ENCODE measurements at regions not wholly inside any gene's neighbourhood (a gene's known extent, or its start where the extent isn't known, plus 50 kb on each side); places are given as distances from the start of the nearest gene placed in this dataset.

- no peaks in the 10 kb centered on the region for H3K9me3 Mint-ChIP-seq
- no peak overlapping the region for H3K4me3 Mint-ChIP-seq
- H3K27ac Mint-ChIP-seq = no peak overlapping the region
- H3K27me3 Mint-ChIP-seq = no peaks in the 10 kb centered on the region
- no peaks in the 10 kb centered on the region for H3K4me1 Mint-ChIP-seq
- DNase-seq (no peak), ATAC-seq (replicated peaks) (no peak)
- H3K36me3 Mint-ChIP-seq = no peaks in the 10 kb centered on the region
These were observed 615.5 kb upstream of the KLHL1 start for GRCh38 chr13:70723732-70724131.

DNA sequence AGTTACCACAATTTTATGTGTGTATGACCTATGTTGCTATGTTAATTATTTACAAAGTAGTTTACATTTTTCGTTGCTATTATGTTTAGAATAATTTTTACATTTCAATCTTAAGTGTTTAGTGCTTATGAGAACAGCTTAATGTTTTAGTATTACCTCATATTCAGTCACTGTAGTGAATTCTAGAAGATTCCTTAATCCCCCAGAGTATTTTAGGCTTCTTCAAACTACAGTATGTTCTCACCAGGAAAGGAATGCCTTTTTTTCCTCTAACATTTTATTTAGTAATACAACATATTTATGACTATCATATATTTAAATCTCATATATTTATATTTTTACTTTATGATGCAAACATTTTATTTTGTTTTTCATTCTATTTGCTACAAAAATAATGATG, 612.1 kb upstream of the KLHL1 start:
- Mint-ChIP-seq H3K27me3 (no peaks in the 10 kb centered on the region), H3K36me3 (no peaks in the 10 kb centered on the region), H3K27ac (no peak overlapping the region), H3K9me3 (no peaks in the 10 kb centered on the region), H3K4me1 (no peaks in the 10 kb centered on the region), H3K4me3 (no peak overlapping the region)
- no peak for DNase-seq
- no peak for ATAC-seq (replicated peaks)

DNA sequence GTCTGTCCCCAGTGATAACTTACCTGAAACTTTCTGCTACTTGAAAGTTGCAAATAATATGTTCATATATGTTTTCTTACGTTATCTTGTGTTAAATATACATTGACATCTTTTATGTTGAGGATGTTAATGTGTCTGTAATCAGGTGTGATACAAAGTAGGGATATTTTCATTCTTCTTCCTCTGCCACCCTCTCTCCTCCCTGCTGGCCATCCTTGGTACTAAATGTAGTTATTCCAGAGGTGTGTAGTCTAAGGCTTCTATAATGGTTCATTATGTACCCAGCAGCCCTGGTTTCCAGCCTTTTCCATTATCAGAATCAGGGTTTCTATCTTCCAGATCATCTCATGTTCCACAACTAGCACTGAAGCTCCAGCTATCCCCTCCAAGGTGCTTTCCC, 606.7 kb upstream of the KLHL1 start:
- Mint-ChIP-seq H3K27me3 (no peaks in the 10 kb centered on the region), H3K4me3 (no peak overlapping the region), H3K4me1 (no peaks in the 10 kb centered on the region), H3K27ac (no peak overlapping the region), H3K9me3 (peaks cover 0 to 6% of the 10 kb centered on the region in 2 donors), H3K36me3 (peaks cover 0 to 2% of the 10 kb centered on the region in 2 donors)
- no peak for ATAC-seq (replicated peaks)
- DNase-seq = no peak

- DNase-seq (no peak), ATAC-seq (replicated peaks) (no peak)
- Mint-ChIP-seq H3K36me3 (peaks cover 0 to 2% of the 10 kb centered on the region in 2 donors), H3K4me1 (no peaks in the 10 kb centered on the region), H3K9me3 (peaks cover 3 to 11% of the 10 kb centered on the region in 2 donors), H3K4me3 (no peak overlapping the region), H3K27ac (no peak overlapping the region), H3K27me3 (no peaks in the 10 kb centered on the region)
These were observed 600.5 kb upstream of the KLHL1 start for GRCh38 chr13:70708775-70709174.

GRCh38 chr13:70703755-70704154, 595.5 kb upstream of the KLHL1 start:
- Mint-ChIP-seq H3K27ac (no peak overlapping the region), H3K4me1 (no peaks in the 10 kb centered on the region), H3K27me3 (no peaks in the 10 kb centered on the region), H3K9me3 (peaks cover 3 to 5% of the 10 kb centered on the region in 2 donors), H3K36me3 (no peaks in the 10 kb centered on the region), H3K4me3 (no peak overlapping the region)
- DNase-seq = no peak
- ATAC-seq (replicated peaks) = no peak

- Mint-ChIP-seq H3K4me1 (no peaks in the 10 kb centered on the region), H3K4me3 (no peak overlapping the region), H3K36me3 (no peaks in the 10 kb centered on the region), H3K9me3 (peaks cover 2 to 10% of the 10 kb centered on the region in 2 donors), H3K27me3 (no peaks in the 10 kb centered on the region), H3K27ac (no peak overlapping the region)
- no peak for ATAC-seq (replicated peaks)
- DNase-seq = no peak
These were observed 586.9 kb upstream of the KLHL1 start for GRCh38 chr13:70694996-70695715.

GRCh38 chr13:70668983-70669382, 560.7 kb upstream of the KLHL1 start:
- Mint-ChIP-seq H3K36me3 (no peaks in the 10 kb centered on the region), H3K4me3 (no peak overlapping the region), H3K27ac (no peak overlapping the region), H3K4me1 (no peaks in the 10 kb centered on the region), H3K9me3 (no peaks in the 10 kb centered on the region), H3K27me3 (no peaks in the 10 kb centered on the region)
- no peak for ATAC-seq (replicated peaks)
- no peak for DNase-seq

- DNase-seq (no peak), ATAC-seq (replicated peaks) (peak in 1 of 2 donors; percentile 7)
- Mint-ChIP-seq H3K9me3 (no peaks in the 10 kb centered on the region), H3K27me3 (no peaks in the 10 kb centered on the region), H3K4me3 (no peak overlapping the region), H3K4me1 (no peaks in the 10 kb centered on the region), H3K36me3 (no peaks in the 10 kb centered on the region), H3K27ac (no peak overlapping the region)
These were observed 560.0 kb upstream of the KLHL1 start for GRCh38 chr13:70668293-70668692.

DNA sequence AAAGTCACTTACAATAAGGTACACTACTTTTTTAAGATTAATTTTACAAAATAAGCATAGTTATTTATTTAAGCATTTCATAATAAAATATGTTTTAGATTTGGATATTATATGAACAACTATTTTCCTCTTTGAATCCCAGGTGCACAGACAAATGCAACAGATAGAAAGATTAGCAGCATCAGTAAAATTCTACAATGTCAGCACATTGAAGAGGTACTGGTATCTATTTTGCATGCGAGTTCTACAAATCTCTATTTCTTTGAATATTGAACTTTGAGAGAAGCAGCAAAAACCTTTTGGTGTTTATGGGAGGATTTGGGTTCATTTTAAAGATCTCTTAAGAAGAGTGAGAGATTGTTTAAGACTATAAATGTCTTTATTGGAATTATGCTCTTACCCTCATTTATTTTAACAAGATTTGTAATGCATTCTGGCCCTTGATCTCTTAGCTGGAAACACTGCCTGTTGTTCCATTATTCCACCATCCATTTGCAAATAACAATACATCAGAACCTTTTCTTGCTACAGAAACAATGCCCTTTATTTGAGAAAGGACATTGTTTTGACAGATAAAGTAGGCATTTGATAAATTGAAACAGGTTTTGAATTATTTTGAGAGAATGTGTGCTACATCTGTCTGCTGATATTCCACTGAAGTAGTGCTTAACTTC, 558.8 kb upstream of the KLHL1 start:
- Mint-ChIP-seq H3K4me3 (no peak overlapping the region), H3K27ac (no peak overlapping the region), H3K36me3 (no peaks in the 10 kb centered on the region), H3K4me1 (no peaks in the 10 kb centered on the region), H3K27me3 (no peaks in the 10 kb centered on the region), H3K9me3 (no peaks in the 10 kb centered on the region)
- no peak for ATAC-seq (replicated peaks)
- DNase-seq = no peak

GRCh38 chr13:70662231-70662940, 554.1 kb upstream of the KLHL1 start:
- Mint-ChIP-seq H3K27ac (no peak overlapping the region), H3K9me3 (no peaks in the 10 kb centered on the region)
- ATAC-seq (replicated peaks) = no peak

GRCh38 chr13:70644052-70644451, 535.8 kb upstream of the KLHL1 start:
- no peak for DNase-seq
- no peaks in the 10 kb centered on the region for H3K27me3 Mint-ChIP-seq
- H3K4me1 Mint-ChIP-seq = no peaks in the 10 kb centered on the region
- ATAC-seq (replicated peaks) = no peak
- no peak overlapping the region for H3K4me3 Mint-ChIP-seq
- H3K36me3 Mint-ChIP-seq = no peaks in the 10 kb centered on the region
- peaks cover 0 to 1% of the 10 kb centered on the region in 2 donors for H3K9me3 Mint-ChIP-seq
- no peak overlapping the region for H3K27ac Mint-ChIP-seq

More at GRCh38 chr13:70662231-70662940, 554.1 kb upstream of the KLHL1 start:
- Mint-ChIP-seq H3K36me3 (no peaks in the 10 kb centered on the region), H3K4me1 (no peaks in the 10 kb centered on the region), H3K4me3 (no peak overlapping the region), H3K27me3 (no peaks in the 10 kb centered on the region)
- no peak for DNase-seq

DNA sequence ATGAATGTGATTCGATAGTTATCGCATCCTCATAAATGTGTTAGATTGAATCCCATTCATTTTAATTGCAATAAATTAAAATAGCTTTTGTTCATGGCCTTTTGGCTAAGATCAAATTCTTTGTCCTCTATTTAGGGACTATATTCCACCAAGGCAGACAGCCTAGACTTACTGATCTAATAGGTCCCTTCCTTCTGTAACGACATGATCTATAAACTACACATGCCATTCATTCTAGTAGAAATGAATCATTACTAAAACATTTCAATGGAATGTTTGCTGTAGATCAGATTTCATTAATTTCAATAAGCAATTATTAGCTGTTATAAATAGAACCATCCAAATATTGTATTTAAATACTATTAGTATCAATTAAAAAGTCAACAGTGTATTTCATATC, 526.6 kb upstream of the KLHL1 start:
- Mint-ChIP-seq H3K27ac (no peak overlapping the region), H3K36me3 (no peaks in the 10 kb centered on the region), H3K4me1 (no peaks in the 10 kb centered on the region), H3K4me3 (no peak overlapping the region), H3K9me3 (no peaks in the 10 kb centered on the region), H3K27me3 (no peaks in the 10 kb centered on the region)
- no peak for DNase-seq
- ATAC-seq (replicated peaks) = no peak

GRCh38 chr13:70630247-70630646, 522.0 kb upstream of the KLHL1 start:
- no peak for ATAC-seq (replicated peaks)
- no peaks in the 10 kb centered on the region for H3K9me3 Mint-ChIP-seq
- no peak for DNase-seq
- no peaks in the 10 kb centered on the region for H3K27me3 Mint-ChIP-seq
- no peak overlapping the region for H3K4me3 Mint-ChIP-seq
- no peak overlapping the region for H3K27ac Mint-ChIP-seq
- no peaks in the 10 kb centered on the region for H3K4me1 Mint-ChIP-seq
- H3K36me3 Mint-ChIP-seq = no peaks in the 10 kb centered on the region

DNA sequence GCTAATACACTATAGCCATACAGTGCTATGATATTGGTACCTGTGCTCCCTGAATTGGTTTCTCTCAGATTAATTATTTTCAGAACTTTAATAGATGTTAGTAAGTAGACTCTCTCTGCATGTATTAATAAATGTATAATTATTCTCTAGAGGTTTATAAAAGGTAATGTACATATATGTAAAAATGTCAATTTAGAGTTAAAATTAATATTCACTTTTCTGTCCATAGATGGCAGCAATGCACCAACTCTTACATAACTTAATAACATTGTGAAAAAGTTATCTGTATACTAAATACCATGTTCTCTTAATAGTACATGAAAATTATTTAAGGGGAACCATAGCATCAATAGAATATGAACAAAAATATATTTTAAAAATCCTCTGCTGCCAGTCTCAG, 515.0 kb upstream of the KLHL1 start:
- H3K27ac Mint-ChIP-seq = no peak overlapping the region
- ATAC-seq (replicated peaks) (no peak), DNase-seq (no peak)
- no peaks in the 10 kb centered on the region for H3K27me3 Mint-ChIP-seq
- H3K4me1 Mint-ChIP-seq = no peaks in the 10 kb centered on the region
- H3K4me3 Mint-ChIP-seq = no peak overlapping the region
- H3K9me3 Mint-ChIP-seq = no peaks in the 10 kb centered on the region
- no peaks in the 10 kb centered on the region for H3K36me3 Mint-ChIP-seq

GRCh38 chr13:70622796-70623195, 514.5 kb upstream of the KLHL1 start:
- Mint-ChIP-seq H3K27me3 (no peaks in the 10 kb centered on the region), H3K9me3 (no peaks in the 10 kb centered on the region), H3K4me1 (no peaks in the 10 kb centered on the region), H3K4me3 (no peak overlapping the region), H3K27ac (no peak overlapping the region), H3K36me3 (no peaks in the 10 kb centered on the region)
- ATAC-seq (replicated peaks) = no peak
- DNase-seq = no peak

Measured in stimulated activated naive B cell treated with anti-CD40 and anti-IgM and Interleukin-4, amounts not matched to agents 10 μg/mL and 1 μg/mL and 100 μg/mL, for 72 hours (primary cell).